HepG2 (cell line): ENCODE measurements at regions not wholly inside any gene's neighbourhood (a gene's known extent, or its start where the extent isn't known, plus 50 kb on each side); places are given as distances from the start of the nearest gene placed in this dataset.

Source experiments
- EZH2 ChIP-seq: conservative IDR thresholded peaks from 2 replicates; pipeline ENCODE4 v1.6.1; 2012; ENCODE audit warnings: mild to moderate bottlenecking, low read depth, low read length, moderate library complexity
- GABPA ChIP-seq, 2 experiments: IDR thresholded peaks; 2 replicates each; pipeline ENCODE4 v1.6.1; 2011 to 2016; ENCODE audit warnings: low read depth in 2 of 2, low read length in 1 of 2, missing biosample characterization in 1 of 2, missing genetic modification characterization in 1 of 2
- KDM1A ChIP-seq: IDR thresholded peaks from 2 replicates; pipeline ENCODE4 v1.6.1; 2016; ENCODE audit warnings: missing compliant biosample characterization
- POLR2AphosphoS5 ChIP-seq: IDR thresholded peaks from 2 replicates; pipeline ENCODE4 v1.6.1; 2012; ENCODE audit warnings: low read depth, low read length
- ZNF605 ChIP-seq: sonication (generic); formaldehyde crosslinking; IDR thresholded peaks from 2 replicates; pipeline ENCODE4 v1.8.0; 2022; ENCODE audit warnings: mild to moderate bottlenecking, missing genetic modification reagents
- ZNF850 ChIP-seq: sonication (generic); formaldehyde crosslinking; conservative IDR thresholded peaks from 2 replicates; pipeline ENCODE4 v1.9.0; 2021; ENCODE audit warnings: mild to moderate bottlenecking, missing genetic modification reagents
- TF ChIP-seq, protein P1 (sequence below): sonication (generic); formaldehyde crosslinking; IDR thresholded peaks from 2 replicates; pipeline ENCODE4 v1.5.0; 2020; ENCODE audit warnings: mild to moderate bottlenecking, missing genetic modification reagents, moderate library complexity
- TF ChIP-seq, protein P2 (sequence below): sonication (generic); formaldehyde crosslinking; IDR thresholded peaks from 2 replicates; pipeline ENCODE4 v1.9.0; 2021; ENCODE audit warnings: missing genetic modification reagents, mild to moderate bottlenecking, borderline replicate concordance

DNA sequence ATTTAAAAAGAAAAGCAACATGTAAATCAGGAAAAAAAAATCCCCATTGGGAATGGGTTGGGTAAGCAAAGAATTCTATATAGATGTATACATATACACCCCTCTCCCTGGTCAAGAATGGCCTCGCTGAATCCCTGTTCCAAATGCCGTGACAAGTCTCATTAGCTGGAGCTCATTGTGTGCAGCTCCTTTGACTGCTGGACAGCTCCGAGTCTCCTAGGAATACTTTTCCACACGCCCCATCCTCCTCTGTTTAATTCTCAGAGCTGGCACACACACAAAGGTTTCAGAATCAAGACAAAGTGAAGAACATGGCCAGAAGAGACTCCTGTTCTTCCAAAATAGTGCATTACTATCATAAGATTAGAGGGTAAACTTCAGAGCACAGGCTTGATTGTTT lies 130.9 kb upstream of the MKLN1 start:
- TF ChIP-seq GABPA (IDR thresholded peaks at IDR 0.05; ENCODE audit: low read depth, low read length): no peak
- TF ChIP-seq GABPA (CRISPR knock-in tag; IDR thresholded peaks at IDR 0.05; ENCODE audit: low read depth): no peak
- no peak for TF ChIP-seq ZNF850 (CRISPR knock-in tag)
- no peak for TF ChIP-seq POLR2AphosphoS5
- no peak for TF ChIP-seq EZH2
- no peak for TF ChIP-seq KDM1A (CRISPR knock-in tag)
- TF ChIP-seq, protein P1, sequence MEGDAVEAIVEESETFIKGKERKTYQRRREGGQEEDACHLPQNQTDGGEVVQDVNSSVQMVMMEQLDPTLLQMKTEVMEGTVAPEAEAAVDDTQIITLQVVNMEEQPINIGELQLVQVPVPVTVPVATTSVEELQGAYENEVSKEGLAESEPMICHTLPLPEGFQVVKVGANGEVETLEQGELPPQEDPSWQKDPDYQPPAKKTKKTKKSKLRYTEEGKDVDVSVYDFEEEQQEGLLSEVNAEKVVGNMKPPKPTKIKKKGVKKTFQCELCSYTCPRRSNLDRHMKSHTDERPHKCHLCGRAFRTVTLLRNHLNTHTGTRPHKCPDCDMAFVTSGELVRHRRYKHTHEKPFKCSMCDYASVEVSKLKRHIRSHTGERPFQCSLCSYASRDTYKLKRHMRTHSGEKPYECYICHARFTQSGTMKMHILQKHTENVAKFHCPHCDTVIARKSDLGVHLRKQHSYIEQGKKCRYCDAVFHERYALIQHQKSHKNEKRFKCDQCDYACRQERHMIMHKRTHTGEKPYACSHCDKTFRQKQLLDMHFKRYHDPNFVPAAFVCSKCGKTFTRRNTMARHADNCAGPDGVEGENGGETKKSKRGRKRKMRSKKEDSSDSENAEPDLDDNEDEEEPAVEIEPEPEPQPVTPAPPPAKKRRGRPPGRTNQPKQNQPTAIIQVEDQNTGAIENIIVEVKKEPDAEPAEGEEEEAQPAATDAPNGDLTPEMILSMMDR (CRISPR knock-in tag): no peak
- TF ChIP-seq, protein P2, sequence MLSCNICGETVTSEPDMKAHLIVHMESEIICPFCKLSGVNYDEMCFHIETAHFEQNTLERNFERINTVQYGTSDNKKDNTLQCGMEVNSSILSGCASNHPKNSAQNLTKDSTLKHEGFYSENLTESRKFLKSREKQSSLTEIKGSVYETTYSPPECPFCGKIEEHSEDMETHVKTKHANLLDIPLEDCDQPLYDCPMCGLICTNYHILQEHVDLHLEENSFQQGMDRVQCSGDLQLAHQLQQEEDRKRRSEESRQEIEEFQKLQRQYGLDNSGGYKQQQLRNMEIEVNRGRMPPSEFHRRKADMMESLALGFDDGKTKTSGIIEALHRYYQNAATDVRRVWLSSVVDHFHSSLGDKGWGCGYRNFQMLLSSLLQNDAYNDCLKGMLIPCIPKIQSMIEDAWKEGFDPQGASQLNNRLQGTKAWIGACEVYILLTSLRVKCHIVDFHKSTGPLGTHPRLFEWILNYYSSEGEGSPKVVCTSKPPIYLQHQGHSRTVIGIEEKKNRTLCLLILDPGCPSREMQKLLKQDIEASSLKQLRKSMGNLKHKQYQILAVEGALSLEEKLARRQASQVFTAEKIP: no peak
- no peak for TF ChIP-seq ZNF605 (CRISPR knock-in tag)
